ENCODE measurements at regions not wholly inside any gene's neighbourhood (a gene's known extent, or its start where the extent isn't known, plus 50 kb on each side); places are given as distances from the start of the nearest gene placed in this dataset.

DNA sequence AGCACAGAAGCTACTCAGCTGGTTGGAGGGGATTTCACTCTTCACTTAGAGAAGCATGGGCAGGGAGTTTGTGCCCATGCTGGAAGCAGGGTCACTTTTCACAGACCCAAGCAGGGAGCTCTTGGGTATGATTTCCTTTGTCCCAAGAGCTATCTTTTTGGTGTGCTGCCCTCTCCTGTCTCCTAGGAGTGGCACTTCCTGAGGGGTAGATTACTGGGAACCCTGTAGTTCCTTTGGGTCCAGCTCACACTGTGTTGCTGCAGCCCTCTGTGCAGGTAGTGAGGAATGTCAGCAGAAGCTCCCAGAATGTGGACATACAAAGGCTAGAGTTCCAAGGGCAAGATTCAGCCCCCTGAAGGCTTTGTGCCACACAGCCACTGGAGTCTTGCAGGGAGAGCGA is 537.1 kb upstream of the ANO3 start:
- TF ChIP-seq, protein P1, sequence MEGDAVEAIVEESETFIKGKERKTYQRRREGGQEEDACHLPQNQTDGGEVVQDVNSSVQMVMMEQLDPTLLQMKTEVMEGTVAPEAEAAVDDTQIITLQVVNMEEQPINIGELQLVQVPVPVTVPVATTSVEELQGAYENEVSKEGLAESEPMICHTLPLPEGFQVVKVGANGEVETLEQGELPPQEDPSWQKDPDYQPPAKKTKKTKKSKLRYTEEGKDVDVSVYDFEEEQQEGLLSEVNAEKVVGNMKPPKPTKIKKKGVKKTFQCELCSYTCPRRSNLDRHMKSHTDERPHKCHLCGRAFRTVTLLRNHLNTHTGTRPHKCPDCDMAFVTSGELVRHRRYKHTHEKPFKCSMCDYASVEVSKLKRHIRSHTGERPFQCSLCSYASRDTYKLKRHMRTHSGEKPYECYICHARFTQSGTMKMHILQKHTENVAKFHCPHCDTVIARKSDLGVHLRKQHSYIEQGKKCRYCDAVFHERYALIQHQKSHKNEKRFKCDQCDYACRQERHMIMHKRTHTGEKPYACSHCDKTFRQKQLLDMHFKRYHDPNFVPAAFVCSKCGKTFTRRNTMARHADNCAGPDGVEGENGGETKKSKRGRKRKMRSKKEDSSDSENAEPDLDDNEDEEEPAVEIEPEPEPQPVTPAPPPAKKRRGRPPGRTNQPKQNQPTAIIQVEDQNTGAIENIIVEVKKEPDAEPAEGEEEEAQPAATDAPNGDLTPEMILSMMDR (IDR thresholded peaks at IDR 0.05): no peak
- no peak for TF ChIP-seq CREB1 (CRISPR knock-in tag; IDR thresholded peaks at IDR 0.05)
- TF ChIP-seq, protein P2, sequence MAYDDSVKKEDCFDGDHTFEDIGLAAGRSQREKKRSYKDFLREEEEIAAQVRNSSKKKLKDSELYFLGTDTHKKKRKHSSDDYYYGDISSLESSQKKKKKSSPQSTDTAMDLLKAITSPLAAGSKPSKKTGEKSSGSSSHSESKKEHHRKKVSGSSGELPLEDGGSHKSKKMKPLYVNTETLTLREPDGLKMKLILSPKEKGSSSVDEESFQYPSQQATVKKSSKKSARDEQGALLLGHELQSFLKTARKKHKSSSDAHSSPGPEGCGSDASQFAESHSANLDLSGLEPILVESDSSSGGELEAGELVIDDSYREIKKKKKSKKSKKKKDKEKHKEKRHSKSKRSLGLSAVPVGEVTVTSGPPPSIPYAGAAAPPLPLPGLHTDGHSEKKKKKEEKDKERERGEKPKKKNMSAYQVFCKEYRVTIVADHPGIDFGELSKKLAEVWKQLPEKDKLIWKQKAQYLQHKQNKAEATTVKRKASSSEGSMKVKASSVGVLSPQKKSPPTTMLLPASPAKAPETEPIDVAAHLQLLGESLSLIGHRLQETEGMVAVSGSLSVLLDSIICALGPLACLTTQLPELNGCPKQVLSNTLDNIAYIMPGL (CRISPR knock-in tag; IDR thresholded peaks at IDR 0.05): no peak
- TF ChIP-seq, protein P3, sequence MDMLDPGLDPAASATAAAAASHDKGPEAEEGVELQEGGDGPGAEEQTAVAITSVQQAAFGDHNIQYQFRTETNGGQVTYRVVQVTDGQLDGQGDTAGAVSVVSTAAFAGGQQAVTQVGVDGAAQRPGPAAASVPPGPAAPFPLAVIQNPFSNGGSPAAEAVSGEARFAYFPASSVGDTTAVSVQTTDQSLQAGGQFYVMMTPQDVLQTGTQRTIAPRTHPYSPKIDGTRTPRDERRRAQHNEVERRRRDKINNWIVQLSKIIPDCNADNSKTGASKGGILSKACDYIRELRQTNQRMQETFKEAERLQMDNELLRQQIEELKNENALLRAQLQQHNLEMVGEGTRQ (CRISPR knock-in tag; IDR thresholded peaks at IDR 0.05): no peak
- no peak for TF ChIP-seq RELA (CRISPR knock-in tag; IDR thresholded peaks at IDR 0.05; ENCODE audit: borderline replicate concordance)
- TF ChIP-seq, protein P4, sequence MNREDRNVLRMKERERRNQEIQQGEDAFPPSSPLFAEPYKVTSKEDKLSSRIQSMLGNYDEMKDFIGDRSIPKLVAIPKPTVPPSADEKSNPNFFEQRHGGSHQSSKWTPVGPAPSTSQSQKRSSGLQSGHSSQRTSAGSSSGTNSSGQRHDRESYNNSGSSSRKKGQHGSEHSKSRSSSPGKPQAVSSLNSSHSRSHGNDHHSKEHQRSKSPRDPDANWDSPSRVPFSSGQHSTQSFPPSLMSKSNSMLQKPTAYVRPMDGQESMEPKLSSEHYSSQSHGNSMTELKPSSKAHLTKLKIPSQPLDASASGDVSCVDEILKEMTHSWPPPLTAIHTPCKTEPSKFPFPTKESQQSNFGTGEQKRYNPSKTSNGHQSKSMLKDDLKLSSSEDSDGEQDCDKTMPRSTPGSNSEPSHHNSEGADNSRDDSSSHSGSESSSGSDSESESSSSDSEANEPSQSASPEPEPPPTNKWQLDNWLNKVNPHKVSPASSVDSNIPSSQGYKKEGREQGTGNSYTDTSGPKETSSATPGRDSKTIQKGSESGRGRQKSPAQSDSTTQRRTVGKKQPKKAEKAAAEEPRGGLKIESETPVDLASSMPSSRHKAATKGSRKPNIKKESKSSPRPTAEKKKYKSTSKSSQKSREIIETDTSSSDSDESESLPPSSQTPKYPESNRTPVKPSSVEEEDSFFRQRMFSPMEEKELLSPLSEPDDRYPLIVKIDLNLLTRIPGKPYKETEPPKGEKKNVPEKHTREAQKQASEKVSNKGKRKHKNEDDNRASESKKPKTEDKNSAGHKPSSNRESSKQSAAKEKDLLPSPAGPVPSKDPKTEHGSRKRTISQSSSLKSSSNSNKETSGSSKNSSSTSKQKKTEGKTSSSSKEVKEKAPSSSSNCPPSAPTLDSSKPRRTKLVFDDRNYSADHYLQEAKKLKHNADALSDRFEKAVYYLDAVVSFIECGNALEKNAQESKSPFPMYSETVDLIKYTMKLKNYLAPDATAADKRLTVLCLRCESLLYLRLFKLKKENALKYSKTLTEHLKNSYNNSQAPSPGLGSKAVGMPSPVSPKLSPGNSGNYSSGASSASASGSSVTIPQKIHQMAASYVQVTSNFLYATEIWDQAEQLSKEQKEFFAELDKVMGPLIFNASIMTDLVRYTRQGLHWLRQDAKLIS (CRISPR knock-in tag; IDR thresholded peaks at IDR 0.05; ENCODE audit: borderline replicate concordance): no peak
- no peak for TF ChIP-seq SP1 (CRISPR knock-in tag; conservative IDR thresholded peaks at IDR 0.05)
- TF ChIP-seq CREM (CRISPR knock-in tag; IDR thresholded peaks at IDR 0.05): no peak
